WI38 (cell line): ENCODE measurements at regions not wholly inside any gene's neighbourhood (a gene's known extent, or its start where the extent isn't known, plus 50 kb on each side); places are given as distances from the start of the nearest gene placed in this dataset.
A peak's percentile ranks its signal among the peaks of the same experiment; 100 is the strongest.

Experiments used
- H3K4me3 ChIP-seq: 2 replicates; pipeline ENCODE4 v1.5.1; 2011; ENCODE audit warnings: low read depth, mild to moderate bottlenecking, control low read depth, low read length
- CTCF ChIP-seq: IDR thresholded peaks from 2 replicates; pipeline ENCODE4 v1.5.1; 2012; ENCODE audit warnings: low read depth, mild to moderate bottlenecking, control low read depth, low read length

GRCh38 chr6:100177956-100178355 is 183.9 kb upstream of the MCHR2 start:
- no peak overlapping the region for H3K4me3 ChIP-seq
- TF ChIP-seq CTCF, result no peak

GRCh38 chr6:100176951-100177710 is 183.1 kb upstream of the MCHR2 start:
- H3K4me3 ChIP-seq, result no peak overlapping the region
- no peak for TF ChIP-seq CTCF

- H3K4me3 ChIP-seq, result 0 out of 2 replicates have a peak overlapping the region, but pooled peaks have one; percentile 13
- peak; percentile 47; the same call in 1 of the 2 replicates for TF ChIP-seq CTCF
Observed at GRCh38 chr6:100176311-100176950, 182.4 kb upstream of the MCHR2 start.

- no peak for TF ChIP-seq CTCF
- H3K4me3 ChIP-seq, result no peak overlapping the region
Observed at GRCh38 chr6:100175814-100176310, 181.8 kb upstream of the MCHR2 start.

GRCh38 chr6:100173211-100173610 is 179.2 kb upstream of the MCHR2 start:
- no peak overlapping the region for H3K4me3 ChIP-seq
- TF ChIP-seq CTCF, result no peak

- TF ChIP-seq CTCF, result no peak
- no peak overlapping the region for H3K4me3 ChIP-seq
Observed at GRCh38 chr6:100172322-100172713, 178.3 kb upstream of the MCHR2 start.
